Breast epithelium (tissue), 3 donors: ENCODE measurements at regions not wholly inside any gene's neighbourhood (a gene's known extent, or its start where the extent isn't known, plus 50 kb on each side); places are given as distances from the start of the nearest gene placed in this dataset.

Experiments used
- CTCF ChIP-seq, 3 donors: fragments of 450-650 bp; IDR thresholded peaks; one replicate each; pipeline ENCODE4 v1.5.1; 2016 to 2017; ENCODE audit warnings: antibody characterized with exemption in 3 of 3, mild to moderate bottlenecking in 3 of 3, moderate library complexity in 3 of 3
- POLR2A ChIP-seq: fragments of 450-650 bp; IDR thresholded peaks from one replicate; pipeline ENCODE4 v1.6.1; 2016; ENCODE audit warnings: antibody characterized with exemption, mild to moderate bottlenecking, moderate library complexity

- no peak for TF ChIP-seq POLR2A
- TF ChIP-seq CTCF (IDR thresholded peaks at IDR 0.05) = no peak
These were observed 208.4 kb downstream of the KIF20B start for GRCh38 chr10:89909752-89910151.
